Stimulated activated naive CD4-positive, alpha-beta T cell (primary cell): ENCODE measurements at regions not wholly inside any gene's neighbourhood (a gene's known extent, or its start where the extent isn't known, plus 50 kb on each side); places are given as distances from the start of the nearest gene placed in this dataset.

Experiments used
- DNase-seq, 6 experiments: peaks; one replicate each; lab custom pipeline; 2025; lab: John Stamatoyannopoulos, UW

DNA sequence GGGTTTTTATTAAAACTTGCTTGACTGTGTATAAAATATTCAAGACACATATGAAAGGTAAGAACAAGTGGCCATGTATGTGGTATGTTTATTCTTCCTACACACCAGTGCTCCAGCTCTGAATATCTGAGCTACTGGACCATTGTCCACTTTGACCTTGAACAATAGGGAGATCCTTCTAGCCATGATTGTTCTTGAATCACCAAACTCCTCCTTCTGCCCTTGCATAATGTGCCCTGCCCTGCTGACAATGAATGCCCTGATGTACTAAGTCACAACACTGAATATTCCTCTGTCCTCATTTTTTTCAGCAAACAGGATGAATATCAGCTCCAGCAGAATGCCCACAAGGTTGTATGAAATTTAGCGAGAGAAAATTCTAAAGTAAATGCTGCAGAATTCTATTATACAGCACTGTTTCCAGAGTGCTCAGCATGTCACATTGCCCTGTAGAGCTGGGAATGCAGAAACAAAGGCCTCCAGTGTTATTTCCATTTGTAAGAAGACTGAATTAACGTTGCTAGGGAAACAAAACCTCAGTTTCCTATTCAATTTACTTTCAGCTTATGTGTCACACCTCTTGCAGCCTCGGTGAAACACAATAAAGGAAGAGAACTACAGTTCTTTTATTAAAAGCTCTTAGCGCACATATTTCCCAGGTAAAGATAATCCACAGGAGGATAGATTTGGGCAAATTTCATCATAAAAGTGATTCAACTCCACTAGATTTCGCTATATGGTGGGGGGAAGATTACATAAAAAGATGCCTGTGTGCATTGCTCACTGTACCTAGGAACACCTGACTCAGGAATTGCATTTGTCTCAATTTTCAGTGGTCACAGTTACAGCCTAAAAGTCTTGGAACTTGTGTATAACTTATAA is 187.4 kb upstream of the ATP1B1 start:
- DNase-seq = no peak

DNA sequence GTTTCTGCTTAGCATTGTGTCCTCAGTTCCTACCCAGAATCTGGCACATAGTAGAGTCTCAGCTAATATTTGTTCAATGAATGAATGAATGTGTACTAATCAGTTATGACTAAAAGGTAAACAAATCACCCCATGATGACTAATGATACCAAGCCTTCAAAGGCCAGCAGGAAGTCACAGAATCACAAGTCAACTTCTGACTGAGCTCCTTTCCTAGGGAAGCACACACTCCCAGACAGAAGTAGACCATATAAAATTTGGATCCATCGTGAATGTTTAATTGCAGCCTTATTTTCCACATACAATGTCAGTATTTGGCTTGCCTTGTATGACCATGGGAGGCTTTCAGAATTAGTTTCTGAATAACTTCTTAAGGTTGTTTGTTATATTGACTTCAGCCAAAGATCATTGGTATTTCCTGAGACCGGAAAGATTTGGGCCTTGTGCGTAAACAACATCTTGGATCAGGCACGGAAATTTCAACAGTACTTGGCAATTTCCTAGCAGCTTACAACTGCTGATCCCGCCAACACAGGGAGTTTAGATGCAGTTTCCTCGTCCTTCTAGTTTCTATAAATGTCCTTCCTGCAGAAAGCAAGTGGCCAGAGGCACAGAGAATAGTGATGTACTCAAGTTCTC is 185.9 kb upstream of the ATP1B1 start:
- DNase-seq = no peak

DNA sequence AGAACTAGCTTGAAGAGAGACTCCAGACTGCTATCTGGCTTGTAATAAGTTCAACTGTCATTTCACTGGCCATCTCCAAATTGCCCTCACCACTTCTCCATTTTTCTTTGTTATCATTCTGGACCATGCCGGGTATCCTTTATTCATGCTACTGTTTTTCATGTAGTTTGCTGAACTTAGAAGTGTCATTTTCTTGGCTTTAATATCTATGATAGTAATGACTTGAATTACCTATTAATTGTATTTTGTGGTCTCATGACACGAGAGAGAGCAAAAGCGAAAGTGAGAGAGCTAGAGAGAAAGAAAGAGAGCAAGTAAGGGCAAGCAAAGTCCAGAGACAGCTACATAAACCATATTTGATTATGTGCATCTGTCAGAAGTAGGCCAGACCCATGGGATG is 184.9 kb upstream of the ATP1B1 start:
- no peak for DNase-seq

DNA sequence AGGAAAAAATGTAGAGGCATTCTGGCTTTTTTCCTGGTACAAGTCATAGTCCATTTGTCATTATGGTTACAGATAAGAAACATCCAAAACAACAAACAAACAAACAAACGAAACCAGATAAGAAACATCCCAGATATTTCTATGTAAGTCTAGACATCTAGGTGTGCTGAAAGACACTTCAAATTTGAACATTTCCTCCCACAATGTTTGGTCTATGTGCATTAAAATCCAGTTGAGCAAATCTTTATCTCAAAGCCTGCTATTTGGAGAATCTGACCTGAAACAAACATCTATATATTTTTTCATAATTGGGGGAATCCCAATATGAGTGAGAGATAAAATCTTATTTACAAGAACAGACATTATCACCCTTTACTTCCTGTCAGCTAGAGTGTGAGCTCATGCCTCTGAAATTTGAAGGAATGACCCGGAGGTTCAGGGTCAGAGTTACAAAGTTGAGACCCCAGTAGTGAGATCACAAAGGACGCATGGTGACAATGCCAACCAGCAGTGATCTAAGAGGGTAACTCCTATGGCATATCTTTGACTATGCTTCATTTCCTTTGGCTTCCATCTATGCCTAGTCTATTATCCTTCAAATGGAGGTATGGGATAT is 182.9 kb upstream of the ATP1B1 start:
- no peak for DNase-seq

DNA sequence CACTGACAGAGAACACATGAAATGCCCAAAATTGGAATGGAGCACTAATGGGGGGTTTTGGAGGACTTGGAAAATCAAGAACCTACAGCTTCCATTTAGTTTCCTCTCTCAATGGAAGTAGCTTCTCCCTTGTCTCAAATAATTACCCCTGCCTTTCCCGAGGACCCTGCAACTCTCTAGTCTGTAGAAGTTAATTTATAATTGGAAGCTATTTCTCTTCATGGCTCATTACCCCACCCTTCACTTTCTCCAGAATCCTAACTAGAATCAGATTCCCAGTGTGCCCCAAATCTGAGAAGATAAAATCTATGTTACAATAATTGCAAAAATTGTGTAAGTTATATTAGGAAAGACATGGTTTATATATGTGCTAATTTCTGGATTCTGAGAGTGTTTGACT is 181.5 kb upstream of the ATP1B1 start:
- no peak for DNase-seq

DNA sequence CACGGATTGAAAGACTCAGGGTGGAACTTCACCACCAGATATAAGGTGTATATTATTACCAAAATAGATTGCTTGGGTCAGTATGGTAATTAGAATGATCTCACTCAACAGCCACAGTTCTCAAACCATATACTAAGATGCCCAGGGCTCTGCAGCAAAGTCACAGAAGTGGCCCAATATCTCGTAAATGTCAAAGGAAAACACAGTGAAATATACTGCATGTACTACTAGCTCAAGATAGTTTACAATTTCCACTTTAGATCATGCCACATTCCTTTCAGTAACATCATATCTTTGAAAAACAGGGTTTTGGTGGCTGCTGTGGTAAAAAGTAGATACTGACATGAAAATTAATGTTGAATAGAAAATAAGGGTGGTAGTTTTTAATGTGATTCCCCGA is 180.3 kb upstream of the ATP1B1 start:
- DNase-seq = no peak

DNA sequence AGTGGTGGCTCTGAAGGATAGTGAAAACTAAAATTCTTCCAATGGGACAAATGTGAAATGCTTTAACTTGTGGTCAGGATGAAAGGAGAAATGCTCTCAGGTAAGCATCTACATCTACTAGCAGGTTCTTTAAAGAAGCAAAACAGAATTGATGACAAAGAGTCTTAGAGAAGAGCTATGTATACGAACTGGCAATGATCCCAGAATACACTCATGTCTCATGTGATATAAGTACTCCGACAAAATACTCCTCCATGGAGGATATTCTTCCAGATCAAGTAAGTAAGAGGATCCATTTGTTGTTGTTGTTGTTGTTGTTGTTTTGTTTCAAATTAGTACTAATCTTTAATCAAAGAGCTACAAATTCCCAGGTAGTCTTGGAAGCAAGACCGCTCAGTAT is 174.0 kb upstream of the ATP1B1 start:
- no peak for DNase-seq

DNA sequence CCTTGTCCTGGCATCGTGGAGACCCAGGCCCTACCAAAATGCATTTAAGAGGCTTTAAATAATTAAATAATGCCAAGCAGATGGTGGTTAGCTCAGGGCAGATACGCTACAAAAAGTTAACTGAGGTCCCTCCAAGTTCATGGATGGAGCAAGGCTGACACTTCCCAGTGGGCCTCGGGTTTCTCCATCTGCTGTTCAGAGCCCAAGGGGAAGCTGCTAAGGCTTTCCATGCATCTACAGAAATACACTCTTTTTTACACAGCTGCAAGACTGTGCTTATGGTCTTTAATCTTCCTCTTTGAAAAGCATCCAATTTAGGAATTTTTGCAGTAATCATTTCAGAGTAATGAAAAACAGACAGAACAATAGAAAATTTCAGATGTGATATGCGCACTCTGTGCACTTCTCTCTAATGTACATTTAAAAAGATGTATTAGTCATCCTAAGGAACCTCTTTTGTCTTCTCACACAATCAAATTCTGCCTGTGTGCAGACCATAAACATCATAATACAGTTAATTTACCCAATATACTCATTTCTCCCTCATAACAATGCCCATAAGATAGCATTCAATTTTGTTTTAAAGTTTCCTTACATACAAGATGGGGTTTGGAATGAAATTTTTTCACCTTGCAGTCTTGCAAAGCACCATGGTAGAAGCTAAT is 173.2 kb upstream of the ATP1B1 start:
- DNase-seq = no peak

DNA sequence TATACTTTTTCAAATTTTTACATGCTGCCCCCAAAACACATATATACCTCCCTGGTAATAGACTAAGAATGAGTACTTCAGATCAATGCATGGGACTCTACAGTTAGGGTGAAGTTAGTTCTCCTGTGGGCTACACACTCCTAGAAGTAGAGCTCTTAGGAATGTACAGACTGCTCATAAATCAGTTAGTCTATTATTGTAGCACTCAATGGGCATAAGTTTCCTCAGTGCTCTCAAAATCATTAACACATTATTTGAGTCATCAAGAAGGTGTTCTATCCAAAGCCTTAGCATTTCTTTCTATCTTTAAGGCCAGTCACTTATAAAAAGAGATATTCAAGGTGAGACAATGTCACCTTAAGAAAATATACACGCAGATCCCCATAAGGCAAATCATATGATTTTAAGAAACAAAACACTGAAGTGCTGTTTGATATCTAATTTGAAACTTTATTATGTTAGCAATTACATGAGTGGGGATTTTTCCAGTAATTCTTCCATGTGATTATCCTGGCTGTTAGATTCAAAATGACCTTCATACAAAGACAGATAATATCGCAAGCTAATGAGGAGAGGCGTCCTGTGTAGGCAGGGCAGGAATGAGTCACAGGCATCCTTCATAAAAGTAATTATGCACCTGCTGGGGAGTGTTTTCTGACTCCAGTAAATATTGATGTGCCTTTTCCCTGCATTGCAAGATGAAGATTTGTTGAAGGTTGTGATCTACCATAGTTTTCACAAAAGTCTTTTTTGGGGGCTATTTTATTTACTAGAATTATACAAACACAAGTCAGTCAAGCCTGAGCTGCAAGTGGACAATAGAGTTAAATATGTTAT is 167.2 kb upstream of the ATP1B1 start:
- DNase-seq = no peak

DNA sequence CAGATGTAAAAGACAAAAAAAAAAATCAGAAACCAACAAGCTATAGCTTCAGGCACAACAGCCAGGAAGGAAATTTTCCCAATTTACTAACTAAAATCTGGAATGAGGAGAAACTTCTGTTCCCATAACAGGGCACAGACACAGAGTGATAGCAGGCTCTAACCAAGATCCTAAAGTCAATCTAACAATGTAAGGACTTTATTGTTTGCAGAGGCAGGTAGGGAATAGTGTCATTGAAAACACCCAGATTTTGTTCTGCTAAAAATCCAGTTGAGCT is 166.6 kb upstream of the ATP1B1 start:
- no peak for DNase-seq

DNA sequence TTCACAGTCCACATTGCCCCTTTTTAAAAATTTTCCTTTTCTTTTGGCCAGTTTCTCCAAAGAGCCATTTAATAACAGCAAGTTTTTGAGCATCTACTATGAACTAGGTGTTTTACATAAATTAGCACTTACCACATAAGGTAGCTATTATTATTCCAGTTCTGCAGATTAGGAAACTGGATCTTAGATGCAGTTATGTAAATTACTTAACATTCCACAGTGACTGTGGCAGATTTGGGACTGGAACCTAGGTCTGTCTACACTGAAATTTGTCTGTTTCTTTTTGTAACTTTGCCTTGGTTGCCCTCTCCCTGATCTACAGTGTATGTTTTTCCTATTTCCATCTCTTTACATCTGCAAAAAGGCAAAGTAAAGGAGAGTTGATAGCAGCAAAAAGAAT is 164.8 kb upstream of the ATP1B1 start:
- DNase-seq = no peak

DNA sequence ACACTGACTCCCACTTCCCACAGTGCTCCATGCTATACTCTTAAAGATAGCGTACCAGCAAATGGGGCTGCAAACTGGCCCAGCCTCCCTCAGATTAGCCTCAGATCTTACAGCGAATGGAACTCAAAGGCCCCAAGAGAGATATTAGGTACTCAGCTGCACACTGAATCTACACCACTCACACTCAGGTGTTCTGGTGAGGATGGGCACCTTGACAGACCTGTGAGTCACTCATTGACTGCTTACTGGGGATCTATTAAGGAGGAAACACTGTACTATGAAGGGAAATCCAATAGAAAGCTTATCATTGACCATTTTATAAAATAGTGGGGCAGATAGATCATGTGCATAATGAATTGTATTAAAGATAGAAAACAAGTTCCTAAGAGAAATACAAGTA is 164.3 kb upstream of the ATP1B1 start:
- no peak for DNase-seq

DNA sequence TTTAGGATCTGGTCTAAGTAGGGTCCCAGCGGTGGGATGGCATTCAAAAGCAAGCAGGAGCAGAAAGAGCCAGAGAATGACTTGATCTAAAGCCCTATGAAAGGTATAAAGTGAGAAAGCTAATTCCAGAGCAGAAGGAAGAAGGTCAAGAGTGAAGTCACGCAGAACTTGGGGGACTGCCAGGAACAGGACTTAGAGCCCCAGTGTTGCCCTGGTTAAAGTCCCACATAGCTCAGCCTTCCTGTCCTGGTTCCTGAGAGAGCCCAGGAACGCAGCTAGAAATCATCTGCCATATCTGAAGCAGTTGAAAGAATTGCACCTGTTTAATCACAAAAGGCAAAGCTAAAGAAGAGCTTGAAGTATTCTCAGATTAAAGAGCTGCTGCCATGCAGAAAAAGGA is 160.6 kb upstream of the ATP1B1 start:
- no peak for DNase-seq

DNA sequence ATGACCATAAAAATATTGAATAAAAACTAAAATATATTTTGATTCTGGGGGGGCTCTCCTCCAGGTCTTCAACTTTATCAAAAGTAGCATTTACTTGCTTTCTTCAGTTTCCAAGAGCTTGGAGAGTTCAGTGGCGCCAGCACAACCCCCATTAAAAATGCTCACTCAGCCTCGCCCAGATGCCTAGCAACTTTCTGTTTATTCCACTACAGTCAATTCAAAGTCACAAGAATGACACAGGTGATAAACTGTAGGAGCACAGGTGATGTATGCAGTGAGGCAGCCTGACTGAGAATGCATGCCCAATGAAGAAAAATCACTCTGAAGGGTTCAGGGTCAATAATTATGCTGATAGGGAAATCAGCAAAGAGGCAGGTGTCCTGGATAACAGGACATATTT is 159.4 kb upstream of the ATP1B1 start:
- DNase-seq = no peak

DNA sequence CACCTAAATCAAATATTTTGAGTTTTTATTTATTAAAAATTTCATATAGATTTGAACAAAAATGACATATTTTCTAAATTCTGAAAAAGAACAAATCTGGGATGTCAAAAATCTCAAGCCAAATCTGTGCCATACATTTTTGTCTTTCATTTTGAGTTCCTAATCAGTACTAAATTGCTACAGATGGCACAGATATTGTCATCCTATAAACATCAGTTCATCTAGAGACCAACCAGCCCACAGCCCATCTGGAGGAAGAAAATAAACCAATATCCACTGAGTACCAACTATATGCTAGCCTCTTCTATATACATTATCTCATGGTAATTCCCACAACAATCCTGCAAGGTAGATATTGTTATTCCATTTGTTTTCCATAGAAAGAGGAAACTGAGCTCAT is 156.8 kb upstream of the ATP1B1 start:
- no peak for DNase-seq

DNA sequence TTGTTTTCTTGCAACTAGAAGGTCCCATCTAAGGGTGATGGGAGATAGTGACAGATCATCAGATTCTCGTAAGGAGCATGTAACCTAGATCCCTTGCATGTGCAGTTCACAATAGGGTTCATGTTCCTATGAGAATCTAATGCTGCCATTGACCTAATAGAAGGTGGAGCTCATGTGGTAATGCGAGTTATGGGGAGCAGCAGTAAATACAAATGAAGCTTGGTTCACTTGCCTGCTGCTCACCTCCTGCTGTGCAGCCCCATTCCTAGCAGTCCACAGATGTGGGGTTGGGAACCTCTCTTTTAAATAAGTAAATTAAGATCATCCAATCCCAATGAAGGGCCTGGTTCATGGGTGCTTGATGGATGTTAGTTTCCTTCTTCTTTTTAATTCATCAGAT is 148.7 kb upstream of the ATP1B1 start:
- DNase-seq = no peak

DNA sequence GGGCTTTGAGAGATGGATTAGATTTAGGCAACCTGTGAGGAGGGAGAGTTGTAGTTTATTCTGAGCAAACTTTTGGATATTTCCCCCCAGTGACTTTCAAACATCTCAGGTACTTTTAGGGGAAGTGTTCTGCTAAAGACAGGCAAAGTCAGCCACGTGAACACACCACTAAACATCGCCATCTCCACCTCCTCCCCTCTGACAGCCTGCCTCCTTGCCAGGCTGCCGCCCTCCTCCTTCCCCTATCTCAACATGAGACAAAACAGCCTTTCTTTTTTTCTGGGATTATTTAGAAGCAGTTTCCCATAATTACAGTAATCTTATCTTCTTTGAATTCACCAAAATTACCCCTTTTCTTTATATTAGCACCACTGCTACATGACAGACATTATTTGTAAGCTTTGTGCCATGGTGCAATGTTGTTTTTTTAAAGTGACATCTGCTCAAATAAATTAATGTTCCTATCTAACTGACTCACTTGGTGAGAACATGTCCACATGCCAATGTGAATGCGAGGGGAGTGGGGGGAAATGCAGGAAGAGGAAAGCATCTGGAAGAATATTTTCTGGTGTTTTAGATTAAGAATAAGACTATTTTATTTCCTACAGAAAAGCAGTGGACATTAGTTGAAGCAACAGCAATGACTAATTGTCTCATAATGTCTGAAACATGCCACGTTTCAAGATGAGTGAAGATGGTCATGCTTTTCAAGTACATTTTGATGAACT is 147.8 kb upstream of the ATP1B1 start:
- no peak for DNase-seq

DNA sequence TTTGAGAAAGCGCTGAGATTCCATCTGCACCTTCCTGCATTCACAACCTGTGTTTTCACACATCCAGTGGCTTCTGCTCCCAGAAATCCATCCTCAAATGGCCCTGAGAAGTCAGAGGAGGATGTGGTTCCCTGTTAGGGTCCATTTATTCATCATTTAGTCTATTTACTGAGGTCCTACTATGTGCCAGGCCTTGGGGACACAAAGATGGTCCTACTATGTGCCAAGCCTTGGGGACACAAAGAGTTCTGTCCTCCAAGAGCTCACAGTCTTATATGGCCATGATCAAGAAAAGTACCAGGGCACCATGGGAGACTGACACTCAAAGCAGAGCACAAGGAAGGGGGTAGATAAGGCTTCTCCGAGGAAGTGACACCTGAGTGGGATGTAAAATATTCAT is 147.1 kb upstream of the ATP1B1 start:
- no peak for DNase-seq

DNA sequence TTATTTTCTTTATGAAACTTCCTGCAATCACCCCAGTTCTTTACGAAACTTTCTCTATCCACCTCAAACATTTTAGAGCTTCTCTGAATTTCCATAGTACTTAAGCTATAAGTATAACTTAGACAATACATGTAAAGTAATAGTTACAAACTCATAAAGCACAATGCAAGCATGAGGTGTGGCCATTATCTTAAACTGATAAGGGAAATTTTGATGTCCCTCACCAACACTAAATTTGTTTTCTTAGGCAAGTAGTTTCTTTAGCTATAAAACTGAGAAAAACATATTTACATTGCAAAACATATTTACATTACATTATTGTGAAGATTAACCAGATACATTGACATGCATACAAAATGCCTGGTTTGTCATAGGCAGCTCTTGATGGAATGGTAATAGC is 146.4 kb upstream of the ATP1B1 start:
- no peak for DNase-seq

DNA sequence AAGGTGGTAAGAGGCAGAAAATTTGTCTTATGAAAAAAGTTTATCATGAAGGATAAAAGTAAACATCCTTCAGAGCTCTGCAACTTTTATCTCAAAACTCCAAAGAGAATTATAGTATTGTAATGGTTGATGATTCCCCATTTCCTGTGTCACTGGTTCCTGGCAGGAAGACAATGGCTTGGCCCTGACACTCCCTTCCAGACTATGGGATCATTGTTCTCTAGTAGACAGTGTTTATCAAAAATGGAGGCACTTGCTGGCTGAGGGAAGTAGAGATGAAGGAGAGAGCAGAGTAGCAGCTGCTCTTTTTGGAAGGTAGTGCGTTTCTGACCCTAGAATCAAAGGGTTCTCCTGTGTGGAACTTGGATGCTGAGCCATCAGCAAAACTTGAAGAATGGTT is 145.9 kb upstream of the ATP1B1 start:
- DNase-seq = no peak

DNA sequence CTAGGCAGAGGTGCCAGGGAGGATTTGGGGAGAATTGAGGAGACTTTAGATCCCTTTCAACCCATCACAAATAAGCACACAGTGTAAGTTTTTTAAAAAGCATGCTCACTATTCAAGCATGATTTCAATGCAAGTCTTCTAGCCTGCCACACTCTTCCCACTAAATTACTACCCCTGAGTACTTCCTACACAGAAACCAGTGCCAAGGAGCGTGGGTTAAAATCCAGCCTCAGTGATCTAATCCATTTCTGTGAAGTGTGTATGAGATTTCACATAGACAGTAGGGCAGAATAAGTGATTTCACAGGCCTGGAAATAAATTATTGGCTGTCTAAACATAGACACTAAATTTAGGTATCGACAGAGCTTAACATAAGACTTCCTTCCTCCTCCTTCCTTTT is 142.9 kb upstream of the ATP1B1 start:
- no peak for DNase-seq

DNA sequence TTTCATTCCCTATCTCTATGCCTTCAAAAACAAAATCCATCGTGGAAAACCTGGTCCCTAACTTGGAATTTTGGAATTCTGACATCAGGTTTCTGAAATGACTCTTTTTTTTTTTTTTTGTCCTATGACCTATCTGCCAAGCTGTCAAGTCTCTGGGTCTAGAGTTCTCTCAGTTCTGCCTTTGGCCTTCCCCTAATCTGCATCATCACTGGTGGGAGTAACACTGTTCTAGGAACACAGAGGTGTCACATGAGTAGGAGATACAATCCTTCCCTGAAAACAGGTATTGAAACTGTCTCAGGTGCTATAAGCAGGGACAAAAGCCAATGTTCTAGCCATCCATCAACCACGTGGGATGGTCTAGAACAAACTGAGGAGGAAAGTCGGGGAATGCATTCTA is 142.0 kb upstream of the ATP1B1 start:
- no peak for DNase-seq
